Urinary bladder (tissue), 3 donors: ENCODE measurements at regions not wholly inside any gene's neighbourhood (a gene's known extent, or its start where the extent isn't known, plus 50 kb on each side); places are given as distances from the start of the nearest gene placed in this dataset.

Source experiments
- DNase-seq: peaks from one replicate; pipeline ENCODE4 v3.0.0-alpha.2; 2015; ENCODE audit errors: extremely low spot score
- H3K27ac ChIP-seq: one replicate; pipeline ENCODE4 v1.5.1; 2013; ENCODE audit warnings: low read depth, mild to moderate bottlenecking, moderate library complexity
- H3K36me3 ChIP-seq: one replicate; pipeline ENCODE4 v1.6.1; 2013; ENCODE audit warnings: mild to moderate bottlenecking, moderate library complexity; ENCODE audit not compliant: insufficient read depth
- H3K4me1 ChIP-seq: one replicate; pipeline ENCODE4 v1.6.1; 2013; ENCODE audit warnings: mild to moderate bottlenecking, moderate library complexity; ENCODE audit not compliant: insufficient read depth
- H3K4me3 ChIP-seq: one replicate; pipeline ENCODE4 v1.5.1; 2013; ENCODE audit warnings: low read depth, low read length
- WGBS: extraction: QIAGEN DNeasy Blood & Tissue Kit; methylation state at CpG from one replicate; pipeline ENCODE4 v1.1.7; 2013; 5-methylcytosine and 5-hydroxymethylcytosine counted together
- donor health status: healthy with polysubstance abuse.
- donor health status: healthy.

GRCh38 chr7:46881507-46882127, 700.3 kb downstream of the TNS3 start:
- no peak overlapping the region for H3K27ac ChIP-seq
- WGBS = 89% methylated on average over 6 of the region's 6 CpGs
- no peak for DNase-seq
- no peak overlapping the region for H3K4me3 ChIP-seq
- H3K36me3 ChIP-seq = no peaks in the 10 kb centered on the region
- no peaks in the 10 kb centered on the region for H3K4me1 ChIP-seq

- no peak overlapping the region for H3K4me3 ChIP-seq
These were observed 701.3 kb downstream of the TNS3 start for GRCh38 chr7:46880508-46881196.

GRCh38 chr7:46879783-46880182, 702.1 kb downstream of the TNS3 start:
- Histone ChIP-seq H3K4me1 (no peaks in the 10 kb centered on the region), H3K4me3 (no peak overlapping the region), H3K27ac (no peak overlapping the region), H3K36me3 (no peaks in the 10 kb centered on the region)
- no peak for DNase-seq
- WGBS = 66% methylated on average over 2 of the region's 2 CpGs

More at GRCh38 chr7:46880508-46881196, 701.3 kb downstream of the TNS3 start:
- Histone ChIP-seq H3K4me1 (no peaks in the 10 kb centered on the region), H3K27ac (no peak overlapping the region), H3K36me3 (no peaks in the 10 kb centered on the region)
- DNase-seq = no peak
- WGBS = 80% methylated on average over 7 of the region's 7 CpGs

GRCh38 chr7:46871516-46871915, 710.4 kb downstream of the TNS3 start:
- WGBS = 86% methylated on average over 4 of the region's 4 CpGs
- DNase-seq = no peak
- H3K4me3 ChIP-seq = no peak overlapping the region
- H3K36me3 ChIP-seq = no peaks in the 10 kb centered on the region
- no peak overlapping the region for H3K27ac ChIP-seq
- H3K4me1 ChIP-seq = no peaks in the 10 kb centered on the region

- no peak overlapping the region for H3K4me3 ChIP-seq
- peak; percentile 29 for DNase-seq
- no peak overlapping the region for H3K27ac ChIP-seq
- H3K36me3 ChIP-seq = no peaks in the 10 kb centered on the region
- H3K4me1 ChIP-seq = no peaks in the 10 kb centered on the region
- 39% methylated on average over 4 of the region's 4 CpGs for WGBS
These were observed 717.2 kb downstream of the TNS3 start for GRCh38 chr7:46864716-46865115.

GRCh38 chr7:46859963-46860475, 721.9 kb downstream of the TNS3 start:
- no peaks in the 10 kb centered on the region for H3K4me1 ChIP-seq
- no peak overlapping the region for H3K27ac ChIP-seq
- DNase-seq = no peak
- 53% methylated on average over 6 of the region's 6 CpGs for WGBS
- H3K36me3 ChIP-seq = no peaks in the 10 kb centered on the region
- no peak overlapping the region for H3K4me3 ChIP-seq

GRCh38 chr7:46855851-46856250, 726.1 kb downstream of the TNS3 start:
- no peak overlapping the region for H3K27ac ChIP-seq
- H3K4me1 ChIP-seq = no peaks in the 10 kb centered on the region
- 58% methylated on average over 4 of the region's 4 CpGs for WGBS
- no peaks in the 10 kb centered on the region for H3K36me3 ChIP-seq
- DNase-seq = no peak
- H3K4me3 ChIP-seq = no peak overlapping the region

- DNase-seq = no peak
- no peaks in the 10 kb centered on the region for H3K4me1 ChIP-seq
- no peak overlapping the region for H3K27ac ChIP-seq
- H3K36me3 ChIP-seq = no peaks in the 10 kb centered on the region
- WGBS = 65% methylated on average over 1 of the region's 1 CpG
- no peak overlapping the region for H3K4me3 ChIP-seq
These were observed 726.9 kb downstream of the TNS3 start for GRCh38 chr7:46854958-46855473.

GRCh38 chr7:46853451-46853850, 728.5 kb downstream of the TNS3 start:
- Histone ChIP-seq H3K27ac (no peak overlapping the region), H3K36me3 (no peaks in the 10 kb centered on the region), H3K4me3 (no peak overlapping the region), H3K4me1 (no peaks in the 10 kb centered on the region)
- DNase-seq = no peak
- 73% methylated on average over 1 of the region's 1 CpG for WGBS

GRCh38 chr7:46852795-46853194, 729.1 kb downstream of the TNS3 start:
- Histone ChIP-seq H3K27ac (no peak overlapping the region), H3K36me3 (no peaks in the 10 kb centered on the region), H3K4me3 (no peak overlapping the region), H3K4me1 (no peaks in the 10 kb centered on the region)
- 97% methylated on average over 3 of the region's 3 CpGs for WGBS
- no peak for DNase-seq

- H3K36me3 ChIP-seq = no peaks in the 10 kb centered on the region
- 97% methylated on average over 10 of the region's 10 CpGs for WGBS
- H3K4me1 ChIP-seq = no peaks in the 10 kb centered on the region
- no peak overlapping the region for H3K27ac ChIP-seq
- no peak for DNase-seq
- no peak overlapping the region for H3K4me3 ChIP-seq
These were observed 731.2 kb downstream of the TNS3 start for GRCh38 chr7:46850563-46851330.

- DNase-seq = no peak
- no peak overlapping the region for H3K4me3 ChIP-seq
- no peak overlapping the region for H3K27ac ChIP-seq
- H3K36me3 ChIP-seq = no peaks in the 10 kb centered on the region
- WGBS = 79% methylated on average over 2 of the region's 2 CpGs
- no peaks in the 10 kb centered on the region for H3K4me1 ChIP-seq
These were observed 733.0 kb downstream of the TNS3 start for GRCh38 chr7:46848944-46849343.

- DNase-seq = no peak
- WGBS = 94% methylated on average over 1 of the region's 1 CpG
- H3K36me3 ChIP-seq = no peaks in the 10 kb centered on the region
These were observed 733.6 kb downstream of the TNS3 start for GRCh38 chr7:46848311-46848710.

More at GRCh38 chr7:46848311-46848710, 733.6 kb downstream of the TNS3 start:
- Histone ChIP-seq H3K4me3 (no peak overlapping the region), H3K4me1 (no peaks in the 10 kb centered on the region), H3K27ac (no peak overlapping the region)
